ENCODE measurements at regions not wholly inside any gene's neighbourhood (a gene's known extent, or its start where the extent isn't known, plus 50 kb on each side); places are given as distances from the start of the nearest gene placed in this dataset.

GRCh38 chr11:92383430-92383829 is 158.8 kb downstream of the FAT3 start (continued):
- TF ChIP-seq ZNF572 (CRISPR knock-in tag; IDR thresholded peaks at IDR 0.05) (no peak), ZNF451 (CRISPR knock-in tag; IDR thresholded peaks at IDR 0.05) (no peak), ZNF263 (CRISPR knock-in tag; IDR thresholded peaks at IDR 0.05) (no peak), YY1 (IDR thresholded peaks at IDR 0.05; ENCODE audit: insufficient read depth, insufficient replicate concordance, low read depth, low read length) (no peak), ZFP90 (CRISPR knock-in tag; IDR thresholded peaks at IDR 0.05; ENCODE audit: borderline replicate concordance) (no peak), ASH2L (IDR thresholded peaks at IDR 0.05; ENCODE audit: insufficient read length, low read depth, low read length) (no peak), GMEB1 (CRISPR knock-in tag; IDR thresholded peaks at IDR 0.05; ENCODE audit: borderline replicate concordance) (no peak), ZBTB44 (CRISPR knock-in tag; IDR thresholded peaks at IDR 0.05) (no peak)

GRCh38 chr11:92384358-92384757 is 159.7 kb downstream of the FAT3 start:
- intact Hi-C loops (cut with micrococcal nuclease; ENCODE audit: unreplicated experiment) (no loop called here), in situ Hi-C loops (cut with HindIII; ENCODE audit: extremely low pct_ligation_motif_present, low pct_unique_long_range_greater_than_20kb) (no loop called here)
- Histone ChIP-seq H3K79me2 (ENCODE audit: insufficient read depth, low read length) (no peaks in the 10 kb centered on the region), H3K4me1 (ENCODE audit: insufficient read depth, low read length) (no peaks in the 10 kb centered on the region), H3K27ac (ENCODE audit: extremely low read length, insufficient read depth, low read length) (no peak overlapping the region), H3K9ac (ENCODE audit: insufficient read depth, low read depth, low read length) (no peak overlapping the region), H4K20me1 (ENCODE audit: insufficient read depth, low read length) (no peaks in the 10 kb centered on the region), H3K9me3 (ENCODE audit: low read length) (no peaks in the 10 kb centered on the region), H2AFZ (ENCODE audit: low read length) (no peak overlapping the region), H3K36me3 (replicated peaks in 1 of 2; ENCODE audit: control insufficient read depth in 1 of 2, insufficient read depth in 2 of 2, low read length in 2 of 2) (no peaks in the 10 kb centered on the region), H3K27me3 (ENCODE audit: control insufficient read depth in 1 of 2, insufficient read depth in 2 of 2, low read length in 2 of 2) (no peaks in the 10 kb centered on the region), H3K4me2 (ENCODE audit: low read depth, low read length) (no peak overlapping the region), H3K4me3 (replicated peaks in 1 of 3; ENCODE audit: insufficient read depth in 1 of 3, low read depth in 2 of 3, low read length in 3 of 3) (no peak overlapping the region)
- BruUV-seq (replicated peaks), result no TSS peak
- DNase-seq (ENCODE audit: low spot score), result no peak
- no peak for FAIRE-seq
- no peak for ATAC-seq
- 0% methylated on average over 2 of the region's 2 CpGs for WGBS (ENCODE audit: low lambda C conversion rate)
- ChIA-PET POLR2A (no interaction called here), CTCF (ENCODE audit: low intra/inter-chr PET ratio, low total read pairs) (no interaction called here)
- TF ChIP-seq ISX (CRISPR knock-in tag; conservative IDR thresholded peaks at IDR 0.05) (no peak), ZNF12 (CRISPR knock-in tag; IDR thresholded peaks at IDR 0.05) (no peak), MAZ (IDR thresholded peaks at IDR 0.05; ENCODE audit: borderline replicate concordance, low read depth, low read length) (no peak), MAZ (CRISPR knock-in tag; IDR thresholded peaks at IDR 0.05; ENCODE audit: low read depth) (no peak), PAWR (CRISPR knock-in tag; IDR thresholded peaks at IDR 0.05; ENCODE audit: borderline replicate concordance) (no peak), KLF9 (CRISPR knock-in tag; IDR thresholded peaks at IDR 0.05; ENCODE audit: low read depth) (no peak), TOPORS (CRISPR knock-in tag; IDR thresholded peaks at IDR 0.05) (no peak), ZBTB10 (CRISPR knock-in tag; IDR thresholded peaks at IDR 0.05; ENCODE audit: borderline replicate concordance) (no peak), ZNF720 (CRISPR knock-in tag; IDR thresholded peaks at IDR 0.05) (no peak), NFE2 (CRISPR knock-in tag; IDR thresholded peaks at IDR 0.05) (no peak)
- TF ChIP-seq, protein P1, sequence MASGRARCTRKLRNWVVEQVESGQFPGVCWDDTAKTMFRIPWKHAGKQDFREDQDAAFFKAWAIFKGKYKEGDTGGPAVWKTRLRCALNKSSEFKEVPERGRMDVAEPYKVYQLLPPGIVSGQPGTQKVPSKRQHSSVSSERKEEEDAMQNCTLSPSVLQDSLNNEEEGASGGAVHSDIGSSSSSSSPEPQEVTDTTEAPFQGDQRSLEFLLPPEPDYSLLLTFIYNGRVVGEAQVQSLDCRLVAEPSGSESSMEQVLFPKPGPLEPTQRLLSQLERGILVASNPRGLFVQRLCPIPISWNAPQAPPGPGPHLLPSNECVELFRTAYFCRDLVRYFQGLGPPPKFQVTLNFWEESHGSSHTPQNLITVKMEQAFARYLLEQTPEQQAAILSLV (CRISPR knock-in tag; IDR thresholded peaks at IDR 0.05; ENCODE audit: borderline replicate concordance), result no peak
